ENCODE measurements at regions not wholly inside any gene's neighbourhood (a gene's known extent, or its start where the extent isn't known, plus 50 kb on each side); places are given as distances from the start of the nearest gene placed in this dataset.
A peak's percentile ranks its signal among the peaks of the same experiment; 100 is the strongest.

DNA sequence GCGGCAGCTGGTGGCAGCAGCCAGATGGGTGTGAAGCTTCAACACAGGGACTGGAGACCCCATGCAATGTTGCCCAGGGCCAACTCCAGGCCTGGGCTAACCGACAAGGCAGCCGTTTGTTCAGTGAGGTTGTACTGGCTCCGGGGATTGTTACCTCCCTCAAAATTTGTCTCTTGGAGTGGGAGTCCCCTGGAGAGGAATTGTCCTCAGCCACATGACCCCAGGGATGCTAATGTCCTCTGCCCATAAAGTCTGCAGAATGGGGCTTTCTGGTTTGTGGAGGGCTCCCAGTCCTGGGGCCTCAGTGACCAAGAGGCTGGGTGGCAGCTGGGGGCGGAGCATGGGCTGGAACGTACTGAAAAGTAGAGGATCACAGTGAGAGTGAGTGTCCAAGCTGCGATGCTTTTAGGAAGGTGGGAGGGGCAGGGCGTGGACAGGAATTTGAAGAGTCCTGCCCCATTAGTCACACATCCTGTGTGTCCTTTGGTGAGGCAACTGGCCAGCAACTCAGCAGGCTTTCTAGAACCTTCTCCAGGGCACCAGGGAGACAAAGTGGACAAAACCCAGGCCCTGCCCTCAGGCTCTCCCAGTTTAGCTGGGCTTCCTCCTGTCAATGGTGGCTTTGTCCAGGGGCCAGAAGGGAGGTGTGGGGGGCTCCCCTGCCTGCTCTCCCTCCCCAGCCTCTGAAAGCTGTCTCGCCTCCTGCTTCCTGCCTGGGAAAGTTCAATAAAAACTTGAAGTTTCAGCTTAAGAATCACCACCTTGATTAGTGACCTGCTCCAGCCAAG lies 114.0 kb downstream of the NSG2 start:
- ATAC-seq (ENCODE audit: low read depth) (no peak), DNase-seq (no peak)
- Mint-ChIP-seq H3K27me3 (no peaks in the 10 kb centered on the region), H3K4me3 (no peak overlapping the region), H3K36me3 (no peaks in the 10 kb centered on the region), H3K9me3 (peaks cover 2% of the 10 kb centered on the region), H3K27ac (no peak overlapping the region), H3K4me1 (no peaks in the 10 kb centered on the region)
- POLR2A ChIA-PET: no interaction called here

DNA sequence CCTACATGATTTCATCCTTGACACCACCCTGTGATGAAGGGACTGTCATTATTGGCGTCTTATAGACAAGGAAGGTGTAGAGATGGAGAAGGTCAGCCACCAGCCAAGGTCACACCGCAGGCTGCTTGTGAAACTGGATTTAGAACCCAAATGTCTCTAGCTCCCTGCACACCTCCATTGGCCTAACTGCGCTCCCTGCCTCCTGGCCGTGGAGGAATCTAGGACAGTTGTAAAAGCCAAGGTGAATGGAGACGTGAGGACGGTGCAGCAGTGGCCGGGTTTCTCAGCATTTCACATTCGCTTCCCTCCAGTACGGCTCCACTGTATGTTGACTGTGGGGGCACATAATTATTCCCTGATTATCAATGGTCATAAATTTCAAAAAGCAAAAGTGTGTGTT lies 119.9 kb downstream of the NSG2 start:
- H3K36me3 Mint-ChIP-seq: no peaks in the 10 kb centered on the region
- no peak overlapping the region for H3K4me3 Mint-ChIP-seq
- no peak overlapping the region for H3K27ac Mint-ChIP-seq
- peaks cover 2% of the 10 kb centered on the region for H3K27me3 Mint-ChIP-seq
- H3K9me3 Mint-ChIP-seq: peaks cover 4% of the 10 kb centered on the region
- DNase-seq: no peak
- no peaks in the 10 kb centered on the region for H3K4me1 Mint-ChIP-seq
- no peak for ATAC-seq (ENCODE audit: low read depth)
- POLR2A ChIA-PET: no interaction called here

GRCh38 chr5:174166231-174167079 lies 120.9 kb downstream of the NSG2 start:
- Mint-ChIP-seq H3K9me3 (peaks cover 4% of the 10 kb centered on the region), H3K27ac (no peak overlapping the region), H3K27me3 (peaks cover 2% of the 10 kb centered on the region), H3K4me3 (no peak overlapping the region), H3K36me3 (no peaks in the 10 kb centered on the region), H3K4me1 (no peaks in the 10 kb centered on the region)
- POLR2A ChIA-PET: no interaction called here
- no peak for DNase-seq
- no peak for ATAC-seq (ENCODE audit: low read depth)

DNA sequence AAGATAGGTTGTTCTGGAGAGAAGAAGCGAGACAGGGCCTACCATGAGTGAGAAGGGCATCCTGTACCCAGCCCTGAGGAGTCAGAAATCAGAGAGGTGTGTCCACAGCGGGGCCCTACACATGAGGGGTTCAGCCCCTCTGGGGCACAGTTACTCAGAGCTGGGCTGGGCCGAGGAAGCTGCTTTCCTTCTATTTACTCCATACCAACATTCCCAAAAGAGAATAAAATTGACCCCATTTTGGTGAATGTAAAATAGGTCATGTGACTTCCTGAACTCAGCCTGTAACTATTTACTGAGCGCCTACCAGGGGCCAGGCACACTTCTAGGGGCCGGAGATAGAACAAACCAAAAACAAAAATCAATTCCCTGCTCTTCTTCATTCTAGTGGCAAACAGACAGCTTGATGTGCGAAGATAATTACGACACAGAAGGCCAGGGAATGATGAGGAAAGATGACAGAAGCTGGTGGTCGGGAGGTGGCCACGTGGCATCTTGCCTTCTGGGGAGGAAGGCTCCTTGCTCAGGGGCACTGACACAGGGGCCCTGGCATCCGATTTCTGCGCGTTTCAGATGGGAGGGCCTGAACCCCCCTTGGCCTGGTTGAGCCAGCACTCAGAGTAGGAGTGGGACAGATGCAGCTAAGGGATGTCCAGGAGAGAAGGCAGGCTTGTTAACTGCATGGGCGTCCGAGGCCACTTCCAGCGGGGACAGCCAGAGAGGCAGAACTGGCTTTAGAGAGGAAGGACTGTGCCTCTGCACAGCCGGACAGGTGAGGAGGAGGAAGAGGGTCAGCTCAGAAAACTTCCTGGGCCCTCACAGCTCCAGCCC lies 121.8 kb downstream of the NSG2 start:
- H3K9me3 Mint-ChIP-seq: peaks cover 4% of the 10 kb centered on the region

DNA sequence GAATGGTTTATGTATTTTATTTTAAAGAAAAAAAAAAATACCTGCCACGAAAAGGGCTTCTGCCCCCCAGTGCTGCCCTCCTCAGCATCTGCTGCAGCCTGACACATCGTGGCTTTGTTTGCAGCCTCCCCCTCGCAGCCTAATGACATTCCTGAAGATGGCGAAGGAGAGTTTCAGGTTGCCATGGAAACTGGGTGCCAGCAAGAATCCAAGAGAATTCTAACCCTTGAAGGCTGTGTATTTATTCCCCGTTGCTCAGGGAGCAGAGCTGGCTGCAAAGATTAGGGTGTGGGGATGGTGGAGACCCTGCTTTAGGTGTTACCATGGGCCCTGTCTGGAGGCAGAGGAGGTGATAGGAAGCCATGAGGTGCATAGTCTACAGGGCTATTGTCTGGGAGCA lies 126.6 kb downstream of the NSG2 start:
- H3K27me3 Mint-ChIP-seq: peaks cover 3% of the 10 kb centered on the region
- ATAC-seq (ENCODE audit: low read depth): no peak
- H3K9me3 Mint-ChIP-seq: peaks cover 1% of the 10 kb centered on the region

More for the DNA sequence above, 121.8 kb downstream of the NSG2 start:
- no peak overlapping the region for H3K27ac Mint-ChIP-seq
- H3K4me3 Mint-ChIP-seq: no peak overlapping the region
- POLR2A ChIA-PET: no interaction called here
- peaks cover 2% of the 10 kb centered on the region for H3K27me3 Mint-ChIP-seq
- H3K36me3 Mint-ChIP-seq: no peaks in the 10 kb centered on the region
- no peak for DNase-seq
- H3K4me1 Mint-ChIP-seq: no peaks in the 10 kb centered on the region
- ATAC-seq (ENCODE audit: low read depth): no peak

DNA sequence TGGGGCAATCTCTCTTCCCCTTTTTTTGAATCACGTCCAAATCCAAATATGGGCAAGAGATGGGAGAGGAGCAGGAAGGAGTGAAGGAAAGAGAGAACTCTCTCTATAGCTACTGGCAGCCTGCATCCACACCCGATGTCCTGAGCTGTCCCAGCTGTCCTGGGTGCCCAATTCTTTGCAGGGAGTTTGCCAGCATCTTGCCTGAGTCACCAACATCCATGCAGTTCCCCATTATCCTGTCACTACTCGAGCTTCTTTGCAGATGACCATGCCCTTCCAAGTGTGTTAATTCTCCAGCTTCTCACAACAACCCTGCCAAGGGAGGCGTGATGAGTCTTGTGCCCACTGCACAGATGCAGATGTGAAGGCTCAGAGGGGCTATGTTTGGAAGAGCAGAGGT lies 127.1 kb downstream of the NSG2 start:
- no peak for ATAC-seq (ENCODE audit: low read depth)
- Mint-ChIP-seq H3K27ac (no peak overlapping the region), H3K4me1 (no peaks in the 10 kb centered on the region), H3K27me3 (peaks cover 3% of the 10 kb centered on the region), H3K9me3 (peaks cover 1% of the 10 kb centered on the region), H3K36me3 (no peaks in the 10 kb centered on the region), H3K4me3 (no peak overlapping the region)
- POLR2A ChIA-PET: no interaction called here
- no peak for DNase-seq

More for the DNA sequence above, 126.6 kb downstream of the NSG2 start:
- DNase-seq: no peak
- H3K4me1 Mint-ChIP-seq: no peaks in the 10 kb centered on the region
- POLR2A ChIA-PET: no interaction called here
- H3K27ac Mint-ChIP-seq: no peak overlapping the region
- no peaks in the 10 kb centered on the region for H3K36me3 Mint-ChIP-seq
- no peak overlapping the region for H3K4me3 Mint-ChIP-seq

DNA sequence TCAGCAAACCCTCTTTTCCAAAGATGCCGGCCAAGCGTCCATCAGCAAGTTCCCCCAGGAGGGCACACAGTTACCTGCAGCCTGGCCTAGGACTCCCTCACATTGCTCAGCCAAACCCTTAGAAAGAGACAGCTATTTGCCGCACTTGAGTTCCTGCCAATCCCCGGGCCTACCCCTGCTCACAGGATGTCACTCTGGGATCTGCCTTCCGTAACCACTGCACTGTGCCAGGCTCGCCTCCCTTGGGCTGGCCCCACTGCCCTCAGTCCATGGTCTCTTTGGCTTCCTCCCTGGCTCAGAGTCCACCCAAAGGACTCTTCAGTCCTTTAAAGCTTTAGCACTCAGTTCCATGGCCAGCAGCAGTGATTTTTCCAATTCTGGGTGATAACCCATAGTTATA lies 128.3 kb downstream of the NSG2 start:
- POLR2A ChIA-PET: no interaction called here
- no peak for DNase-seq
- Mint-ChIP-seq H3K27me3 (peaks cover 3% of the 10 kb centered on the region), H3K4me3 (no peak overlapping the region), H3K36me3 (no peaks in the 10 kb centered on the region), H3K9me3 (peaks cover 1% of the 10 kb centered on the region), H3K27ac (no peak overlapping the region), H3K4me1 (no peaks in the 10 kb centered on the region)
- no peak for ATAC-seq (ENCODE audit: low read depth)

DNA sequence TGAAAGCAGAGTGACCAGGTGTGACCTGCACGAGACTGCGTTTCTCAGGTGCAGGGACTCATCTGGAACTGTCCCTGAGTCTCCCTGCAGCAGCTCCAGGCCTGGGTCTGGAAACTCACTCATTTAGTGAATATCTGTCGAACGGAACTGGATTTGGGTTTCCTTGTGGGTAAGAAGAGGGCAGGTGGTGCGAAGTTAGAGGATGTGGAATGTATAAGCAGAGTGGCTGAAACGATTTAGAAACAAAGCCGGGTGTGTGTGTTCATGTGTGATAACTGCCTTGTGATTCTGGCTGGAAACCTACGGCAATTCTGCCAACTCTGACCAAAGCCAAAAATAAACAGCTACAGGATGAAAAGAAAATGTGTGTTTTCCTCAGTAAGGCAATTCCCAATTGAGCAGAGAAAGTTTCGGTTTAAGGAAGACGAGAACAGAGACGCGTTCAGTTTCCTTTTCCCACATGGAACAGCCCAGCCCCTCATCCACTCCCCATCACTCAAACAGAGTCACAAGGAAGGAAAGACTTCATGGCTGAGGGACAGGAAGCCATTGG lies 130.3 kb downstream of the NSG2 start:
- POLR2A ChIA-PET: no interaction called here
- no peaks in the 10 kb centered on the region for H3K4me1 Mint-ChIP-seq
- ATAC-seq (ENCODE audit: low read depth) (no peak), DNase-seq (no peak)
- peak overlapping the region; percentile 17 for H3K4me3 Mint-ChIP-seq
- H3K27me3 Mint-ChIP-seq: peaks cover 3% of the 10 kb centered on the region
- H3K36me3 Mint-ChIP-seq: no peaks in the 10 kb centered on the region
- no peaks in the 10 kb centered on the region for H3K9me3 Mint-ChIP-seq
- H3K27ac Mint-ChIP-seq: no peak overlapping the region

- POLR2A ChIA-PET: no interaction called here
Observed at GRCh38 chr5:174176511-174176910, 131.0 kb downstream of the NSG2 start.

GRCh38 chr5:174177531-174177930 lies 132.0 kb downstream of the NSG2 start:
- no peaks in the 10 kb centered on the region for H3K9me3 Mint-ChIP-seq
- no peaks in the 10 kb centered on the region for H3K4me1 Mint-ChIP-seq
- peaks cover 3% of the 10 kb centered on the region for H3K27me3 Mint-ChIP-seq
- no peak overlapping the region for H3K4me3 Mint-ChIP-seq
- H3K36me3 Mint-ChIP-seq: no peaks in the 10 kb centered on the region
- ATAC-seq (ENCODE audit: low read depth): no peak
- no peak for DNase-seq
- H3K27ac Mint-ChIP-seq: no peak overlapping the region
- POLR2A ChIA-PET: no interaction called here

More at GRCh38 chr5:174176511-174176910, 131.0 kb downstream of the NSG2 start:
- no peak overlapping the region for H3K27ac Mint-ChIP-seq
- H3K9me3 Mint-ChIP-seq: no peaks in the 10 kb centered on the region
- H3K4me1 Mint-ChIP-seq: no peaks in the 10 kb centered on the region
- H3K4me3 Mint-ChIP-seq: no peak overlapping the region
- ATAC-seq (ENCODE audit: low read depth) (no peak), DNase-seq (no peak)
- peaks cover 3% of the 10 kb centered on the region for H3K27me3 Mint-ChIP-seq
- no peaks in the 10 kb centered on the region for H3K36me3 Mint-ChIP-seq

DNA sequence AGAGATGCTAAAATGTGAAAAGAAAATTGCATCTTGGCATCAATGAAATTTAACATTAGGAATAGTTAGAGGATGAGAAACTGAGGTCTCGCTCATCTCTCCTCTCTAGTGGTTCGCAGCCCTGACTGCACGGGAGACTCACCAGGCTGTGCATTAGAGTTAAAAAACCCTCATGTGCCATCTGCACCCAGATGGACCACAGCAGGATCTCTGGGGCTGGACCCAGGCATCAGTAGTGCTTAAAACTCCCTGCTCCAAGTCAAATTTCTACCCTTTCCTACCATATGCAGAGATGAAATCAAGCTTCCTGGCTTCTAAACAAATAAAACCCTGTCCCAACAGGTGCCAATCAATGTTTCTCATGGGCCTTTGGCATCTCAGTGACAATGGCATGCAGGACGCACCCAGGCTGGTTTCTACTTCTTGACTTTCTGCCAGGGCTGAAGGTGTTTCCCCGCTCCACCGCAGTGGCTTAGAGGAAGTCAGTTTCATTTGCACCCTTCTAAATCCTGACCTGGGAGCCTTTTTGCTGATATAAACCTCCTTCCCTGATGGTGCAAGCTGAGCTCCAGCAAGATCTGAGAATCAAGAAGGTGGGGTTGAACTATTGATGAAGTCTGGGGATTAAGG lies 132.6 kb downstream of the NSG2 start:
- Mint-ChIP-seq H3K4me3 (no peak overlapping the region), H3K27ac (no peak overlapping the region), H3K9me3 (no peaks in the 10 kb centered on the region), H3K4me1 (no peaks in the 10 kb centered on the region), H3K27me3 (peaks cover 3% of the 10 kb centered on the region), H3K36me3 (no peaks in the 10 kb centered on the region)
- POLR2A ChIA-PET: no interaction called here
- no peak for ATAC-seq (ENCODE audit: low read depth)
- DNase-seq: no peak

DNA sequence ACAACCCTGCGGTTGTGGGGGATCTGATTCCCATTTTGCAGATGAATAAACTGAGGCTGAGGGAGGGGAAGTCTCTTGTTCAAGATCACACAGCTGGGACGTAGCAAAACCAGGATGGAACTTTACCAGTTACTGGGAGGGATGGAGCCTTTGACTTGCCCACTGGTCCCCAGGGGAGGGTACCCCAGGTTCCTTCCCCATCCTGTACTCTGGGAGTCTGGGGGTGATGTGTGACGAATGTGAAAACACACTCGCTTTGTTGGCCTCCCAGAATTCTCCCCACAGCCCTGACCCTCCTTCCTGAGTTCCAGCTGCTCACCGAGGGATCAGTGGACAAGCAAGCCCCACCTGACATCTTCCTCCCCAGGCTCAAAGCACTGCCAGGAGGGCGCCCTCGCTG lies 135.1 kb downstream of the NSG2 start:
- no peak for DNase-seq
- no peaks in the 10 kb centered on the region for H3K36me3 Mint-ChIP-seq
- H3K9me3 Mint-ChIP-seq: no peaks in the 10 kb centered on the region
- no peaks in the 10 kb centered on the region for H3K4me1 Mint-ChIP-seq
- POLR2A ChIA-PET: no interaction called here
- H3K27ac Mint-ChIP-seq: no peak overlapping the region
- peaks cover 6% of the 10 kb centered on the region for H3K27me3 Mint-ChIP-seq
- ATAC-seq (ENCODE audit: low read depth): no peak
- H3K4me3 Mint-ChIP-seq: no peak overlapping the region

GRCh38 chr5:174182111-174182510 lies 136.6 kb downstream of the NSG2 start:
- ATAC-seq (ENCODE audit: low read depth) (no peak), DNase-seq (no peak)
- no peaks in the 10 kb centered on the region for H3K4me1 Mint-ChIP-seq
- H3K4me3 Mint-ChIP-seq: no peak overlapping the region
- no peaks in the 10 kb centered on the region for H3K36me3 Mint-ChIP-seq
- H3K9me3 Mint-ChIP-seq: no peaks in the 10 kb centered on the region
- POLR2A ChIA-PET: no interaction called here
- H3K27me3 Mint-ChIP-seq: peaks cover 2% of the 10 kb centered on the region
- no peak overlapping the region for H3K27ac Mint-ChIP-seq

All from activated naive CD8-positive, alpha-beta T cell treated with anti-CD3 and anti-CD28 coated beads, Interleukin-2, amount 10 ng/mL, durations not matched to agents 7 days and 5 days (primary cell).